Prostate gland (tissue), 2 donors: ENCODE measurements at regions not wholly inside any gene's neighbourhood (a gene's known extent, or its start where the extent isn't known, plus 50 kb on each side); places are given as distances from the start of the nearest gene placed in this dataset.

Source experiments
- CTCF ChIP-seq, 4 experiments: fragments of 200-600 bp in 2 of 4; fragments of 450-650 bp in 2 of 4; sonication (generic) in 2 of 4; IDR thresholded peaks; 1 replicate in 3 of 4; 2 replicates in 1 of 4; pipeline ENCODE4 v1.5.1; 2016 to 2019; ENCODE audit warnings: antibody characterized with exemption in 4 of 4, mild to moderate bottlenecking in 2 of 4, moderate library complexity in 2 of 4
- POLR2A ChIP-seq: fragments of 450-650 bp; IDR thresholded peaks from one replicate; pipeline ENCODE4 v1.6.1; 2016; ENCODE audit warnings: antibody characterized with exemption, mild to moderate bottlenecking
- POLR2AphosphoS5 ChIP-seq: sonication (generic); formaldehyde crosslinking; IDR thresholded peaks from one replicate; pipeline ENCODE4 v1.6.1; 2017; ENCODE audit warnings: antibody characterized with exemption

- TF ChIP-seq CTCF (IDR thresholded peaks at IDR 0.05), result no peak
- TF ChIP-seq POLR2AphosphoS5, result no peak
- no peak for TF ChIP-seq POLR2A
Observed at GRCh38 chr5:92003806-92004205, 620.7 kb upstream of the ARRDC3 start.
